Tongue (tissue), 1 donor: ENCODE measurements at regions not wholly inside any gene's neighbourhood (a gene's known extent, or its start where the extent isn't known, plus 50 kb on each side); places are given as distances from the start of the nearest gene placed in this dataset.
A peak's percentile ranks its signal among the peaks of the same experiment; 100 is the strongest.
"Not testable (repeated sequence)": the region's sequence is repeated elsewhere in the genome, so short reads cannot be mapped to it uniquely, and the experiment has no call there.

Experiments used
- DNase-seq: peaks from one replicate; pipeline ENCODE4 v3.0.0-alpha.2; 2015

GRCh38 chr2:188787658-188788240 lies 186.4 kb upstream of the COL3A1 start:
- peak; percentile 80 for DNase-seq

GRCh38 chr2:188788621-188789020 lies 185.6 kb upstream of the COL3A1 start:
- peak; percentile 89 for DNase-seq

- DNase-seq = no peak
Measured at GRCh38 chr2:188789951-188790350, 184.2 kb upstream of the COL3A1 start.

- DNase-seq = not testable (repeated sequence)
Measured at GRCh38 chr2:188794453-188794852, 179.7 kb upstream of the COL3A1 start.

- peak; percentile 11 for DNase-seq
Measured at GRCh38 chr2:188795762-188796161, 178.4 kb upstream of the COL3A1 start.

GRCh38 chr2:188797371-188797770 lies 176.8 kb upstream of the COL3A1 start:
- DNase-seq = no peak

GRCh38 chr2:188798159-188798558 lies 176.0 kb upstream of the COL3A1 start:
- DNase-seq = peak; percentile 85

GRCh38 chr2:188805219-188805618 lies 169.0 kb upstream of the COL3A1 start:
- DNase-seq = no peak

GRCh38 chr2:188808947-188809355 lies 165.2 kb upstream of the COL3A1 start:
- no peak for DNase-seq

GRCh38 chr2:188810586-188810985 lies 163.6 kb upstream of the COL3A1 start:
- DNase-seq = no peak

GRCh38 chr2:188811522-188811921 lies 162.7 kb upstream of the COL3A1 start:
- DNase-seq = no peak

GRCh38 chr2:188813315-188813714 lies 160.9 kb upstream of the COL3A1 start:
- no peak for DNase-seq

- DNase-seq = peak; percentile 37
Measured at GRCh38 chr2:188813857-188814256, 160.3 kb upstream of the COL3A1 start.

GRCh38 chr2:188819011-188819410 lies 155.2 kb upstream of the COL3A1 start:
- no peak for DNase-seq

GRCh38 chr2:188819792-188820191 lies 154.4 kb upstream of the COL3A1 start:
- DNase-seq = no peak

- no peak for DNase-seq
Measured at GRCh38 chr2:188820576-188820975, 153.6 kb upstream of the COL3A1 start.

- no peak for DNase-seq
Measured at GRCh38 chr2:188824125-188824524, 150.0 kb upstream of the COL3A1 start.

- no peak for DNase-seq
Measured at GRCh38 chr2:188833331-188833730, 140.8 kb upstream of the COL3A1 start.

GRCh38 chr2:188833799-188834198 lies 140.4 kb upstream of the COL3A1 start:
- no peak for DNase-seq

GRCh38 chr2:188835006-188835405 lies 139.2 kb upstream of the COL3A1 start:
- peak; percentile 17 for DNase-seq

GRCh38 chr2:188835821-188836220 lies 138.4 kb upstream of the COL3A1 start:
- no peak for DNase-seq

GRCh38 chr2:188845692-188846091 lies 128.5 kb upstream of the COL3A1 start:
- no peak for DNase-seq

GRCh38 chr2:188848887-188849435 lies 125.2 kb upstream of the COL3A1 start:
- DNase-seq = no peak

- DNase-seq = no peak
Measured at GRCh38 chr2:188850786-188851185, 123.4 kb upstream of the COL3A1 start.

GRCh38 chr2:188851311-188851710 lies 122.9 kb upstream of the COL3A1 start:
- no peak for DNase-seq
